ELR (cell line): ENCODE measurements at regions not wholly inside any gene's neighbourhood (a gene's known extent, or its start where the extent isn't known, plus 50 kb on each side); places are given as distances from the start of the nearest gene placed in this dataset.

ENCODE experiments used
- DNase-seq: peaks from one replicate; pipeline ENCODE4 v3.0.0-alpha.2; 2015; ENCODE audit warnings: low read depth

GRCh38 chr4:98765771-98766170 is 107.4 kb upstream of the TSPAN5 start:
- DNase-seq, result no peak

GRCh38 chr4:98758182-98758581 is 99.8 kb upstream of the TSPAN5 start:
- DNase-seq, result no peak

GRCh38 chr4:98754736-98755135 is 96.3 kb upstream of the TSPAN5 start:
- no peak for DNase-seq

GRCh38 chr4:98749206-98749605 is 90.8 kb upstream of the TSPAN5 start:
- no peak for DNase-seq

GRCh38 chr4:98748609-98749008 is 90.2 kb upstream of the TSPAN5 start:
- DNase-seq, result no peak

- DNase-seq, result no peak
These were observed 89.1 kb upstream of the TSPAN5 start for GRCh38 chr4:98747393-98748091.

GRCh38 chr4:98746936-98747335 is 88.5 kb upstream of the TSPAN5 start:
- no peak for DNase-seq

- no peak for DNase-seq
These were observed 88.1 kb upstream of the TSPAN5 start for GRCh38 chr4:98746530-98746929.

GRCh38 chr4:98745366-98745765 is 87.0 kb upstream of the TSPAN5 start:
- peak; percentile 51 for DNase-seq

- DNase-seq, result no peak
These were observed 86.2 kb upstream of the TSPAN5 start for GRCh38 chr4:98744372-98745150.

- DNase-seq, result no peak
These were observed 83.5 kb upstream of the TSPAN5 start for GRCh38 chr4:98741952-98742351.

GRCh38 chr4:98739751-98740150 is 81.3 kb upstream of the TSPAN5 start:
- DNase-seq, result no peak

GRCh38 chr4:98733601-98734000 is 75.2 kb upstream of the TSPAN5 start:
- DNase-seq, result no peak

GRCh38 chr4:98728871-98729270 is 70.5 kb upstream of the TSPAN5 start:
- no peak for DNase-seq

- peak; percentile 69 for DNase-seq
These were observed 70.0 kb upstream of the TSPAN5 start for GRCh38 chr4:98728433-98728832.

- DNase-seq, result peak; percentile 42
These were observed 63.6 kb upstream of the TSPAN5 start for GRCh38 chr4:98722000-98722399.

GRCh38 chr4:98720871-98721480 is 62.6 kb upstream of the TSPAN5 start:
- peak; percentile 83 for DNase-seq

GRCh38 chr4:98716796-98717195 is 58.4 kb upstream of the TSPAN5 start:
- DNase-seq, result no peak

- DNase-seq, result no peak
These were observed 54.2 kb upstream of the TSPAN5 start for GRCh38 chr4:98712607-98713006.

- DNase-seq, result no peak
These were observed 53.1 kb upstream of the TSPAN5 start for GRCh38 chr4:98711526-98711925.

- DNase-seq, result peak; percentile 63
These were observed 52.4 kb upstream of the TSPAN5 start for GRCh38 chr4:98710831-98711230.
